A549 (cell line): ENCODE measurements at regions not wholly inside any gene's neighbourhood (a gene's known extent, or its start where the extent isn't known, plus 50 kb on each side); places are given as distances from the start of the nearest gene placed in this dataset.

Experiments
- ATAC-seq, 2 experiments: fragments of 200-7000 bp in 1 of 2; fragments of >200 bp in 1 of 2; cut with Nextera tagmentation in 1 of 2; cut with Tn5 transposase in 1 of 2; 3 replicates each; pipeline versions ENCODE4 v1.8.0 to v1.9.1; 2018 to 2020; ENCODE audit warnings: mild to moderate bottlenecking in 1 of 2, moderate library complexity in 1 of 2
- CTCF ChIA-PET: fragments of 300-600 bp; sonication (Branson Sonifier 250); formaldehyde crosslinking; extraction: SDS; loops from one replicate; lab custom pipeline; 2021; ENCODE audit warnings: antibody characterized with exemption, inconsistent platforms; lab: Yijun Ruan, JAX
- POLR2A ChIA-PET: fragments of 350-600 bp; formaldehyde crosslinking; extraction: SDS; loops from one replicate; lab custom pipeline; 2021; ENCODE audit warnings: antibody characterized with exemption, inconsistent platforms; lab: Yijun Ruan, JAX
- DNase-seq, 2 experiments: peaks; one replicate each; pipeline versions ENCODE4 v3.0.0 to v3.0.0-alpha.2; 2011 to 2016; ENCODE audit warnings: low read depth in 1 of 2, low spot score in 1 of 2
- FAIRE-seq: peaks from 2 replicates; lab custom pipeline; 2011; peaks lifted over from hg19 to GRCh38; lab: Jason Lieb, UNC
- H3K27ac ChIP-seq, 2 experiments: fragments of >200 bp; sonication (Bioruptor Twin); formaldehyde crosslinking; 3 replicates each; pipeline ENCODE4 v1.5.1; 2016 to 2017
- H3K4me1 ChIP-seq: fragments of >200 bp; sonication (Bioruptor Twin); formaldehyde crosslinking; 3 replicates; pipeline ENCODE4 v1.6.1; 2016
- H3K4me2 ChIP-seq: fragments of >200 bp; sonication (Bioruptor Twin); formaldehyde crosslinking; 3 replicates; pipeline ENCODE4 v1.6.1; 2016
- H3K4me3 ChIP-seq: fragments of >200 bp; sonication (Bioruptor Twin); formaldehyde crosslinking; 3 replicates; pipeline ENCODE4 v1.5.1; 2016
- H3K9me3 ChIP-seq: fragments of >200 bp; sonication (Bioruptor Twin); formaldehyde crosslinking; 3 replicates; pipeline ENCODE4 v1.6.1; 2016
- BHLHE40 ChIP-seq: IDR thresholded peaks from 2 replicates; pipeline ENCODE4 v1.6.1; 2012; ENCODE audit warnings: low read depth, low read length, inconsistent platforms
- CBX2 ChIP-seq: fragments of 200-600 bp; sonication (generic); IDR thresholded peaks from 2 replicates; pipeline ENCODE4 v1.6.1; 2016; ENCODE audit warnings: low read depth, mild to moderate bottlenecking, borderline replicate concordance
- CHD2 ChIP-seq: fragments of 150-350 bp; IDR thresholded peaks from 2 replicates; pipeline ENCODE4 v1.6.1; 2014; ENCODE audit warnings: low read length; ENCODE audit not compliant: partially characterized antibody
- EHF ChIP-seq: fragments of 250-450 bp; sonication (Bioruptor Pico); IDR thresholded peaks from 2 replicates; pipeline ENCODE4 v1.5.0; 2020; ENCODE audit warnings: mild to moderate bottlenecking
- FOSL2 ChIP-seq, 2 experiments: fragments of 450-650 bp in 1 of 2; fragments of >200 bp in 1 of 2; sonication (Bioruptor Twin) in 1 of 2; formaldehyde crosslinking; IDR thresholded peaks; 2 replicates each; pipeline versions ENCODE4 v1.5.0 to v1.6.1; 2016 to 2020; ENCODE audit warnings: mild to moderate bottlenecking in 1 of 2, moderate library complexity in 1 of 2
- HDAC2 ChIP-seq: fragments of 200-600 bp; sonication (generic); IDR thresholded peaks from 2 replicates; pipeline ENCODE4 v1.6.1; 2016
- HOXA7 ChIP-seq: fragments of 250-450 bp; sonication (Bioruptor Pico); IDR thresholded peaks from 2 replicates; pipeline ENCODE4 v1.5.0; 2020; ENCODE audit warnings: mild to moderate bottlenecking, moderate library complexity
- JUN ChIP-seq, 2 experiments: fragments of >200 bp; sonication (Bioruptor Twin); formaldehyde crosslinking; IDR thresholded peaks; 2 replicates in 1 of 2; 3 replicates in 1 of 2; pipeline ENCODE4 v1.6.1; 2016 to 2017
- KDM1A ChIP-seq: fragments of 200-600 bp; sonication (generic); IDR thresholded peaks from 2 replicates; pipeline ENCODE4 v1.6.1; 2016; ENCODE audit warnings: low read depth, mild to moderate bottlenecking
- KDM5A ChIP-seq: fragments of 200-600 bp; sonication (generic); IDR thresholded peaks from 2 replicates; pipeline ENCODE4 v1.6.1; 2016; ENCODE audit warnings: antibody characterized with exemption, mild to moderate bottlenecking
- MAFK ChIP-seq: fragments of 450-650 bp; IDR thresholded peaks from 2 replicates; pipeline ENCODE4 v1.6.1; 2014; ENCODE audit not compliant: partially characterized antibody
- MYC ChIP-seq: IDR thresholded peaks from 2 replicates; pipeline ENCODE4 v1.6.1; 2012; ENCODE audit warnings: mild to moderate bottlenecking, inconsistent platforms, low read length, improper control_type of control experiment, borderline replicate concordance
- NFE2L2 ChIP-seq: fragments of 150-350 bp; conservative IDR thresholded peaks from 2 replicates; pipeline ENCODE4 v1.6.1; 2014; ENCODE audit warnings: low read length
- RARB ChIP-seq: fragments of 250-450 bp; sonication (Bioruptor Pico); IDR thresholded peaks from 2 replicates; pipeline ENCODE4 v1.8.0; 2021; ENCODE audit warnings: mild to moderate bottlenecking, moderate library complexity
- RCOR1 ChIP-seq: fragments of 150-350 bp; IDR thresholded peaks from 2 replicates; pipeline ENCODE4 v1.6.1; 2014; ENCODE audit warnings: antibody characterized with exemption, low read length, low read depth
- RNF2 ChIP-seq: fragments of 200-600 bp; sonication (generic); IDR thresholded peaks from 2 replicates; pipeline ENCODE4 v1.6.1; 2016; ENCODE audit warnings: low read depth, mild to moderate bottlenecking, antibody characterized with exemption, moderate library complexity, borderline replicate concordance
- SMC3 ChIP-seq: fragments of >200 bp; sonication (Bioruptor Twin); formaldehyde crosslinking; IDR thresholded peaks from 3 replicates; pipeline ENCODE4 v1.6.1; 2018; ENCODE audit warnings: inconsistent platforms
- ZC3H11A ChIP-seq: fragments of 450-650 bp; IDR thresholded peaks from 2 replicates; pipeline ENCODE4 v1.6.1; 2014; ENCODE audit warnings: antibody characterized with exemption, mild to moderate bottlenecking
- ZFP36 ChIP-seq: fragments of 450-650 bp; IDR thresholded peaks from 2 replicates; pipeline ENCODE4 v1.6.1; 2014; ENCODE audit warnings: borderline replicate concordance; ENCODE audit not compliant: partially characterized antibody
- ZSCAN20 ChIP-seq: fragments of 250-450 bp; sonication (Bioruptor Pico); IDR thresholded peaks from 2 replicates; pipeline ENCODE4 v1.8.0; 2022; ENCODE audit warnings: mild to moderate bottlenecking, moderate library complexity
- WGBS: methylation state at CpG from one replicate; pipeline ENCODE4 v1.1.6; 2017; ENCODE audit errors: missing lambda C conversion rate; 5-methylcytosine and 5-hydroxymethylcytosine counted together
- TF ChIP-seq, protein P1 (sequence below): fragments of >200 bp; sonication (Bioruptor Twin); formaldehyde crosslinking; IDR thresholded peaks from 2 replicates; pipeline ENCODE4 v1.6.1; 2016
- TF ChIP-seq, protein P2 (sequence below): fragments of 150-350 bp; IDR thresholded peaks from 2 replicates; pipeline ENCODE4 v1.6.1; 2014; ENCODE audit warnings: low read depth, mild to moderate bottlenecking, low read length
- TF ChIP-seq, protein P3 (sequence below): fragments of >200 bp; sonication (Bioruptor Twin); formaldehyde crosslinking; IDR thresholded peaks from 3 replicates; pipeline ENCODE4 v1.5.1; 2016
- TF ChIP-seq, protein P4 (sequence below): IDR thresholded peaks from 2 replicates; pipeline ENCODE4 v1.6.1; 2012; ENCODE audit warnings: low read depth, borderline replicate concordance
- TF ChIP-seq, protein P5 (sequence below): fragments of 250-450 bp; sonication (Bioruptor Pico); IDR thresholded peaks from 2 replicates; pipeline ENCODE4 v1.5.0; 2021; ENCODE audit warnings: mild to moderate bottlenecking, moderate library complexity, borderline replicate concordance

DNA sequence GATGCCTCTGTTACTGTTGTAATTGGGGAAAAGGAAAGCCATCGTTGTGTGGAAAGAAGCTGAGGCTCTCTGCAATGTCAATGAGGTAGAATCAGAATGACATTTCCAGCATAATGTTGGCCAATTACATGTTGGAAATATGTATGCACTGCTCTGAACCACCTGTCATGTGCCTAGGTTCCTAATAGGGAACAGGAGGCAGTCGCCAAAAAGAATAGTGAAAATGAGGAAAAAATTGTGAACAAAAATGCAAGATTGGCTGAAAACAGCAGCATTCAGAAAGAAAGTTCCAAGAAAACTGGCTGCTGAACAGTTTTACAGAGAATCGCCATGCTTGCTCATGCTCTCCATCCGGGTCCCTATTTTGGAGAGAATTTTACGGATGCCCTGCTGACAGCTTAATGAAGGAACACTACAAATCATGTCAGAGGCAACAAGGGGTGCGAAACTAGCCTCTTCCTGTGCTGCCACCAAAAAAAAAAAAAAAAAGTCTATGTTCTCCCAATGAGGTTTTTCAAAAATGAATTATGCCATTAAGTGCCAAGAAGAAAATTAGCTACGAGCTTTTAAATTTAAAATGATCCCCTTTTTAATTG lies 305.9 kb upstream of the ARRDC4 start:
- DNase-seq (no peak), ATAC-seq (no peak), FAIRE-seq (no peak)
- POLR2A ChIA-PET: no interaction called here
- CTCF ChIA-PET: interaction anchor here (0.6 kb wide), 1 partner anchor 308 kb away, joined by 3 read pairs; no protein-coding TSS in a partner anchor
- H3K9me3 ChIP-seq: no peaks in the 10 kb centered on the region
- H3K4me3 ChIP-seq: no peak overlapping the region
- 8% methylated on average over 7 of the region's 7 CpGs for WGBS
- TF ChIP-seq, protein P1, sequence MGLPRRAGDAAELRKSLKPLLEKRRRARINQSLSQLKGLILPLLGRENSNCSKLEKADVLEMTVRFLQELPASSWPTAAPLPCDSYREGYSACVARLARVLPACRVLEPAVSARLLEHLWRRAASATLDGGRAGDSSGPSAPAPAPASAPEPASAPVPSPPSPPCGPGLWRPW: no peak
- TF ChIP-seq SMC3 (no peak), CHD2 (no peak)
- no peak overlapping the region for H3K27ac ChIP-seq
- H3K4me1 ChIP-seq: no peaks in the 10 kb centered on the region
- no peak overlapping the region for H3K4me2 ChIP-seq

DNA sequence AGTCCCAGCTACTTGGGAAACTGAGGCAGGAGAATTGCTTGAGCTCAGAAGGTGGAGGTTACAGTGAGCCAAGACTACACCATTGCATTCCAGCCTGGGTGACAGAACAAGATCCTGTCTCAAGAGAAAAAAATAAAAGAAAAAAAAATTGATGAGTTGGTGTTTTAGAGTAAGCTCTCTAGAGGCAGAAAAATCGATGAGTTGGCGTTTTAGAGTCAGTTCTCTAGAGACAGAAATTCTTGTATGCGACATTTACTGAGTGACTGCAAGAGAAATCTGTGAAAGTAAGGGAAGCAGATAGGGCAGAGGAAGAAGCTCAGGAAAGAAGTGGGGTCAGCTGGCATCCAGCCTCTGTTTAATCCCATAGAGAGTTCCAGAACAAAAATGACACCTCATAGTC lies 298.7 kb upstream of the ARRDC4 start:
- no peak overlapping the region for H3K4me2 ChIP-seq
- TF ChIP-seq, protein P1: no peak
- TF ChIP-seq ZSCAN20 (CRISPR knock-in tag) (no peak), KDM1A (no peak), MAFK (peak; percentile 91)
- TF ChIP-seq, protein P2, sequence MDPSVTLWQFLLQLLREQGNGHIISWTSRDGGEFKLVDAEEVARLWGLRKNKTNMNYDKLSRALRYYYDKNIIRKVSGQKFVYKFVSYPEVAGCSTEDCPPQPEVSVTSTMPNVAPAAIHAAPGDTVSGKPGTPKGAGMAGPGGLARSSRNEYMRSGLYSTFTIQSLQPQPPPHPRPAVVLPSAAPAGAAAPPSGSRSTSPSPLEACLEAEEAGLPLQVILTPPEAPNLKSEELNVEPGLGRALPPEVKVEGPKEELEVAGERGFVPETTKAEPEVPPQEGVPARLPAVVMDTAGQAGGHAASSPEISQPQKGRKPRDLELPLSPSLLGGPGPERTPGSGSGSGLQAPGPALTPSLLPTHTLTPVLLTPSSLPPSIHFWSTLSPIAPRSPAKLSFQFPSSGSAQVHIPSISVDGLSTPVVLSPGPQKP: no peak
- TF ChIP-seq, all 56 proteins: peak for 1
- FAIRE-seq (no peak), DNase-seq (no peak), ATAC-seq (no peak)
- no peak overlapping the region for H3K4me3 ChIP-seq
- H3K9me3 ChIP-seq: no peaks in the 10 kb centered on the region
- no peak overlapping the region for H3K27ac ChIP-seq
- ChIA-PET POLR2A (interaction anchor here (0.6 kb wide), 1 partner anchor 116 kb away, joined by 4 read pairs; no protein-coding TSS in a partner anchor), CTCF (interaction anchor here (0.6 to 0.7 kb wide), 2 partner anchors 100 to 706 kb away, joined by 3 to 4 read pairs; no protein-coding TSS in a partner anchor)
- no peaks in the 10 kb centered on the region for H3K4me1 ChIP-seq
- 5% methylated on average over 3 of the region's 3 CpGs for WGBS

DNA sequence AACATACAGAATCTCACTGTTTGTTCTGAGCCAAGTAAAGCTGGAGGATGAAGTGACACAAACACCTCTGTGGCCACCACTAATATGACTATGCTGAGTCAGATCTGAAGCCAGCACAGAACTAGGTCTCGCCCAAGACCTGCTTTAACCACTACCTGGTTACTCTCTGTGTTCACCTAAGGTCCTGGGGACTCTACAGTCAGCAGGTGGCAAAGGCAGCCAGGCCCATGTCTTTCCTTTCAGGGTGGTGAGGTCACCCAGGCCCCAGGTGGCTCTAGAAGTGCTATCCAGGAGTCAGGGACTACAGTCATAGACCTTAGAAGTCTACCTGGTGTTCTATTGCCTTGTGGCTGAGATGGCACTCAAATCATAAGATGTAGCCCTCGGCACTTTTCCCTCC lies 287.9 kb upstream of the ARRDC4 start:
- TF ChIP-seq JUN (IDR thresholded peaks at IDR 0.05) (no peak), HDAC2 (no peak), KDM5A (no peak), HOXA7 (CRISPR knock-in tag) (no peak), FOSL2 (IDR thresholded peaks at IDR 0.05) (no peak), FOSL2 (CRISPR knock-in tag; IDR thresholded peaks at IDR 0.05) (no peak), ZSCAN20 (CRISPR knock-in tag) (no peak), RNF2 (no peak), EHF (CRISPR knock-in tag) (no peak), RCOR1 (no peak), ZC3H11A (no peak), ZFP36 (no peak), CBX2 (no peak), MYC (no peak), BHLHE40 (no peak), NFE2L2 (no peak), RARB (CRISPR knock-in tag) (no peak)
- TF ChIP-seq, protein P3, sequence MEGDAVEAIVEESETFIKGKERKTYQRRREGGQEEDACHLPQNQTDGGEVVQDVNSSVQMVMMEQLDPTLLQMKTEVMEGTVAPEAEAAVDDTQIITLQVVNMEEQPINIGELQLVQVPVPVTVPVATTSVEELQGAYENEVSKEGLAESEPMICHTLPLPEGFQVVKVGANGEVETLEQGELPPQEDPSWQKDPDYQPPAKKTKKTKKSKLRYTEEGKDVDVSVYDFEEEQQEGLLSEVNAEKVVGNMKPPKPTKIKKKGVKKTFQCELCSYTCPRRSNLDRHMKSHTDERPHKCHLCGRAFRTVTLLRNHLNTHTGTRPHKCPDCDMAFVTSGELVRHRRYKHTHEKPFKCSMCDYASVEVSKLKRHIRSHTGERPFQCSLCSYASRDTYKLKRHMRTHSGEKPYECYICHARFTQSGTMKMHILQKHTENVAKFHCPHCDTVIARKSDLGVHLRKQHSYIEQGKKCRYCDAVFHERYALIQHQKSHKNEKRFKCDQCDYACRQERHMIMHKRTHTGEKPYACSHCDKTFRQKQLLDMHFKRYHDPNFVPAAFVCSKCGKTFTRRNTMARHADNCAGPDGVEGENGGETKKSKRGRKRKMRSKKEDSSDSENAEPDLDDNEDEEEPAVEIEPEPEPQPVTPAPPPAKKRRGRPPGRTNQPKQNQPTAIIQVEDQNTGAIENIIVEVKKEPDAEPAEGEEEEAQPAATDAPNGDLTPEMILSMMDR: no peak
- TF ChIP-seq, protein P4, sequence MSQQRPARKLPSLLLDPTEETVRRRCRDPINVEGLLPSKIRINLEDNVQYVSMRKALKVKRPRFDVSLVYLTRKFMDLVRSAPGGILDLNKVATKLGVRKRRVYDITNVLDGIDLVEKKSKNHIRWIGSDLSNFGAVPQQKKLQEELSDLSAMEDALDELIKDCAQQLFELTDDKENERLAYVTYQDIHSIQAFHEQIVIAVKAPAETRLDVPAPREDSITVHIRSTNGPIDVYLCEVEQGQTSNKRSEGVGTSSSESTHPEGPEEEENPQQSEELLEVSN: no peak
- TF ChIP-seq, protein P5, sequence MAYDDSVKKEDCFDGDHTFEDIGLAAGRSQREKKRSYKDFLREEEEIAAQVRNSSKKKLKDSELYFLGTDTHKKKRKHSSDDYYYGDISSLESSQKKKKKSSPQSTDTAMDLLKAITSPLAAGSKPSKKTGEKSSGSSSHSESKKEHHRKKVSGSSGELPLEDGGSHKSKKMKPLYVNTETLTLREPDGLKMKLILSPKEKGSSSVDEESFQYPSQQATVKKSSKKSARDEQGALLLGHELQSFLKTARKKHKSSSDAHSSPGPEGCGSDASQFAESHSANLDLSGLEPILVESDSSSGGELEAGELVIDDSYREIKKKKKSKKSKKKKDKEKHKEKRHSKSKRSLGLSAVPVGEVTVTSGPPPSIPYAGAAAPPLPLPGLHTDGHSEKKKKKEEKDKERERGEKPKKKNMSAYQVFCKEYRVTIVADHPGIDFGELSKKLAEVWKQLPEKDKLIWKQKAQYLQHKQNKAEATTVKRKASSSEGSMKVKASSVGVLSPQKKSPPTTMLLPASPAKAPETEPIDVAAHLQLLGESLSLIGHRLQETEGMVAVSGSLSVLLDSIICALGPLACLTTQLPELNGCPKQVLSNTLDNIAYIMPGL (CRISPR knock-in tag): no peak
- DNase-seq (no peak), ATAC-seq (no peak), FAIRE-seq (no peak)
- Histone ChIP-seq H3K4me1 (no peaks in the 10 kb centered on the region), H3K27ac (no peak overlapping the region), H3K9me3 (peaks cover 8% of the 10 kb centered on the region; the same call in 1 of the 3 replicates), H3K4me3 (no peak overlapping the region), H3K4me2 (no peak overlapping the region)
- ChIA-PET CTCF (no interaction called here), POLR2A (no interaction called here)
- WGBS: 0% methylated on average over 2 of the region's 2 CpGs
